Natural killer cell (primary cell): ENCODE measurements at regions not wholly inside any gene's neighbourhood (a gene's known extent, or its start where the extent isn't known, plus 50 kb on each side); places are given as distances from the start of the nearest gene placed in this dataset.

Source experiments
- ATAC-seq, 3 donors: fragments of 150-1000 bp in 2 of 3; fragments of 200-7000 bp in 1 of 3; cut with Tn5 transposase; 1 replicate in 1 of 3; 2 replicates in 2 of 3; pipeline ENCODE4 v1.10.0; 2021; ENCODE audit warnings: mild to moderate bottlenecking in 2 of 3, moderate library complexity in 2 of 3
- DNase-seq, 2 donors: peaks; one replicate each; pipeline versions ENCODE4 v3.0.0 to v3.0.0-alpha.2; 2013 to 2021; ENCODE audit warnings: mixed read lengths in 1 of 2
- H3K27ac ChIP-seq: one replicate; pipeline ENCODE4 v1.5.1; 2013; ENCODE audit warnings: mild to moderate bottlenecking, low read length
- H3K27me3 ChIP-seq: one replicate; pipeline ENCODE4 v1.6.1; 2013; ENCODE audit warnings: low read length; ENCODE audit not compliant: control insufficient read depth, insufficient read depth
- H3K36me3 ChIP-seq: one replicate; pipeline ENCODE4 v1.6.1; 2013; ENCODE audit warnings: low read length; ENCODE audit not compliant: control insufficient read depth, insufficient read depth
- H3K4me1 ChIP-seq: one replicate; pipeline ENCODE4 v1.6.1; 2013; ENCODE audit warnings: low read length; ENCODE audit not compliant: control insufficient read depth, insufficient read depth
- H3K4me3 ChIP-seq: one replicate; pipeline ENCODE4 v1.5.1; 2013; ENCODE audit warnings: low read length
- H3K9me3 ChIP-seq: one replicate; pipeline ENCODE4 v1.6.1; 2013; ENCODE audit warnings: low read length; ENCODE audit not compliant: control insufficient read depth, insufficient read depth
- H3K27ac Mint-ChIP-seq, 2 donors: one replicate each; pipeline ENCODE4 v1.8.0; 2022; ENCODE audit warnings: mild to moderate bottlenecking in 2 of 2, mixed read lengths in 2 of 2, moderate library complexity in 1 of 2
- H3K27me3 Mint-ChIP-seq, 2 donors: one replicate each; pipeline ENCODE4 v1.8.0; 2022; ENCODE audit warnings: low read depth in 2 of 2, mixed read lengths in 2 of 2
- H3K36me3 Mint-ChIP-seq: one replicate; pipeline ENCODE4 v1.8.0; 2022; ENCODE audit warnings: mixed read lengths
- H3K4me1 Mint-ChIP-seq, 2 donors: one replicate each; pipeline ENCODE4 v1.8.0; 2022; ENCODE audit warnings: mixed read lengths in 2 of 2
- H3K4me3 Mint-ChIP-seq: one replicate; pipeline ENCODE4 v1.8.0; 2022; ENCODE audit warnings: mild to moderate bottlenecking, moderate library complexity, mixed read lengths
- H3K9me3 Mint-ChIP-seq, 2 donors: one replicate each; pipeline ENCODE4 v1.8.0; 2022; ENCODE audit warnings: mixed read lengths in 2 of 2
- CTCF ChIP-seq: fragments of 200-600 bp; IDR thresholded peaks from one replicate; pipeline ENCODE4 v1.8.0; 2022; ENCODE audit warnings: antibody characterized with exemption
- WGBS: methylation state at CpG from one replicate; pipeline ENCODE4 v1.1.7; 2013; ENCODE audit warnings: missing lambda C conversion rate; ENCODE audit not compliant: insufficient coverage; 5-methylcytosine and 5-hydroxymethylcytosine counted together
- intact Hi-C: fragments of 100-400 bp; cut with micrococcal nuclease; formaldehyde crosslinking; loops from one replicate; pipeline ENCODE4 v1.14.2; 2022

- DNase-seq (no peak), ATAC-seq (no peak)
- intact Hi-C loops: no loop called here
- no peak for TF ChIP-seq CTCF
- Mint-ChIP-seq H3K27ac (no peak overlapping the region), H3K4me1 (no peaks in the 10 kb centered on the region), H3K27me3 (no peaks in the 10 kb centered on the region), H3K4me3 (no peak overlapping the region), H3K9me3 (peaks cover 13 to 20% of the 10 kb centered on the region in 2 donors), H3K36me3 (peaks cover 8% of the 10 kb centered on the region)
- H3K4me1 ChIP-seq: no peaks in the 10 kb centered on the region
- H3K36me3 ChIP-seq: no peaks in the 10 kb centered on the region
- H3K9me3 ChIP-seq: peaks cover 14% of the 10 kb centered on the region
- WGBS: 57% methylated on average over 2 of the region's 2 CpGs
- H3K27ac ChIP-seq: no peak overlapping the region
- no peak overlapping the region for H3K4me3 ChIP-seq
- no peaks in the 10 kb centered on the region for H3K27me3 ChIP-seq
These were observed 225.7 kb upstream of the PPP2R3A start for GRCh38 chr3:135739779-135740178.

GRCh38 chr3:135740211-135740610 is 225.3 kb upstream of the PPP2R3A start:
- H3K9me3 ChIP-seq: peaks cover 14% of the 10 kb centered on the region
- no peaks in the 10 kb centered on the region for H3K36me3 ChIP-seq
- Mint-ChIP-seq H3K9me3 (peaks cover 11 to 17% of the 10 kb centered on the region in 2 donors), H3K27me3 (no peaks in the 10 kb centered on the region), H3K4me3 (no peak overlapping the region), H3K36me3 (peaks cover 8% of the 10 kb centered on the region), H3K27ac (no peak overlapping the region), H3K4me1 (no peaks in the 10 kb centered on the region)
- no peak overlapping the region for H3K27ac ChIP-seq
- no peaks in the 10 kb centered on the region for H3K4me1 ChIP-seq
- 71% methylated on average over 9 of the region's 9 CpGs for WGBS
- no peak for TF ChIP-seq CTCF
- no peak for DNase-seq
- H3K27me3 ChIP-seq: no peaks in the 10 kb centered on the region
- ATAC-seq: no peak
- intact Hi-C loops: no loop called here
- no peak overlapping the region for H3K4me3 ChIP-seq

GRCh38 chr3:135740751-135741150 is 224.8 kb upstream of the PPP2R3A start:
- no peak overlapping the region for H3K27ac Mint-ChIP-seq
- no peaks in the 10 kb centered on the region for H3K4me1 Mint-ChIP-seq
- H3K36me3 ChIP-seq: no peaks in the 10 kb centered on the region
- H3K9me3 Mint-ChIP-seq: peaks cover 9 to 14% of the 10 kb centered on the region in 2 donors
- no peaks in the 10 kb centered on the region for H3K4me1 ChIP-seq
- DNase-seq (no peak), ATAC-seq (no peak)
- H3K4me3 Mint-ChIP-seq: no peak overlapping the region
- H3K9me3 ChIP-seq: peaks cover 12% of the 10 kb centered on the region
- intact Hi-C loops: no loop called here
- peaks cover 6% of the 10 kb centered on the region for H3K36me3 Mint-ChIP-seq
- H3K27ac ChIP-seq: no peak overlapping the region
- H3K27me3 Mint-ChIP-seq: no peaks in the 10 kb centered on the region
- no peak for TF ChIP-seq CTCF
- no peaks in the 10 kb centered on the region for H3K27me3 ChIP-seq
- H3K4me3 ChIP-seq: no peak overlapping the region

GRCh38 chr3:135751991-135752390 is 213.5 kb upstream of the PPP2R3A start:
- H3K27me3 ChIP-seq: no peaks in the 10 kb centered on the region
- H3K27me3 Mint-ChIP-seq: no peaks in the 10 kb centered on the region
- peaks cover 0 to 6% of the 10 kb centered on the region in 2 donors for H3K9me3 Mint-ChIP-seq
- H3K27ac Mint-ChIP-seq: no peak overlapping the region
- ATAC-seq: no peak
- H3K27ac ChIP-seq: no peak overlapping the region
- no peak for TF ChIP-seq CTCF
- intact Hi-C loops: no loop called here
- no peaks in the 10 kb centered on the region for H3K36me3 ChIP-seq
- WGBS: 77% methylated on average over 3 of the region's 4 CpGs
- no peaks in the 10 kb centered on the region for H3K9me3 ChIP-seq
- no peaks in the 10 kb centered on the region for H3K4me1 ChIP-seq
- no peak overlapping the region for H3K4me3 ChIP-seq
- H3K4me1 Mint-ChIP-seq: no peaks in the 10 kb centered on the region
- H3K4me3 Mint-ChIP-seq: no peak overlapping the region
- DNase-seq: no peak
- no peaks in the 10 kb centered on the region for H3K36me3 Mint-ChIP-seq
